GM12864 (cell line): ENCODE measurements at regions not wholly inside any gene's neighbourhood (a gene's known extent, or its start where the extent isn't known, plus 50 kb on each side); places are given as distances from the start of the nearest gene placed in this dataset.

Experiments used
- DNase-seq: peaks from one replicate; pipeline ENCODE4 v3.0.0-alpha.2; 2011; ENCODE audit warnings: low read depth
- H3K4me3 ChIP-seq: 2 replicates; pipeline ENCODE4 v1.5.1; 2011; ENCODE audit warnings: mild to moderate bottlenecking, low read depth, low read length, control low read depth
- CTCF ChIP-seq: IDR thresholded peaks from 2 replicates; pipeline ENCODE4 v1.5.1; 2011; ENCODE audit warnings: low read depth, mild to moderate bottlenecking, moderate library complexity, low read length, control low read depth, inconsistent platforms; ENCODE audit errors: missing control alignments

- H3K4me3 ChIP-seq, result no peak overlapping the region
- DNase-seq, result no peak
- no peak for TF ChIP-seq CTCF
These were observed 50.6 kb upstream of the NPY start for GRCh38 chr7:24233386-24233785.
